WI38 (cell line): ENCODE measurements at regions not wholly inside any gene's neighbourhood (a gene's known extent, or its start where the extent isn't known, plus 50 kb on each side); places are given as distances from the start of the nearest gene placed in this dataset.

Experiments used
- H3K4me3 ChIP-seq: 2 replicates; pipeline ENCODE4 v1.5.1; 2011; ENCODE audit warnings: low read depth, mild to moderate bottlenecking, control low read depth, low read length
- TF ChIP-seq, protein P1 (sequence below): IDR thresholded peaks from 2 replicates; pipeline ENCODE4 v1.5.1; 2012; ENCODE audit warnings: low read depth, mild to moderate bottlenecking, control low read depth, low read length

DNA sequence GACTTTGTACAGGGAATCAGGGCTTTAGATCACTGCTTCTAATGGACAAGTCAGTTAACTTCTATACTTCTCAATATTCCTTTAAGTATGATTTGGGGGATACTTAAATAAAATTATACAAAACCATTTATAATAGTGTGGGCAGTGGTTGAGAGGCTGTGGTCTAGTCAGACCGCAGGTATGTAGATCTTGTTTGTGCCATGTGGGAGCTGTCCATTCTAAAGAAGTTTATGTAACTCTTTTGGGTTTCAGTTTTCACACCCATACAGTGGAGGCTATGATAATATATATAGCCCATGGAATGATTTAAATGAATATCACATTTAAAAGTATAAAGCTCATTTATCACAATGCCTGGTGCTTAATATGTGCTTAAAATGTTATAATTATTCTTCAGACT lies 654.3 kb upstream of the KIF2B start:
- no peak overlapping the region for H3K4me3 ChIP-seq
- TF ChIP-seq, protein P1, sequence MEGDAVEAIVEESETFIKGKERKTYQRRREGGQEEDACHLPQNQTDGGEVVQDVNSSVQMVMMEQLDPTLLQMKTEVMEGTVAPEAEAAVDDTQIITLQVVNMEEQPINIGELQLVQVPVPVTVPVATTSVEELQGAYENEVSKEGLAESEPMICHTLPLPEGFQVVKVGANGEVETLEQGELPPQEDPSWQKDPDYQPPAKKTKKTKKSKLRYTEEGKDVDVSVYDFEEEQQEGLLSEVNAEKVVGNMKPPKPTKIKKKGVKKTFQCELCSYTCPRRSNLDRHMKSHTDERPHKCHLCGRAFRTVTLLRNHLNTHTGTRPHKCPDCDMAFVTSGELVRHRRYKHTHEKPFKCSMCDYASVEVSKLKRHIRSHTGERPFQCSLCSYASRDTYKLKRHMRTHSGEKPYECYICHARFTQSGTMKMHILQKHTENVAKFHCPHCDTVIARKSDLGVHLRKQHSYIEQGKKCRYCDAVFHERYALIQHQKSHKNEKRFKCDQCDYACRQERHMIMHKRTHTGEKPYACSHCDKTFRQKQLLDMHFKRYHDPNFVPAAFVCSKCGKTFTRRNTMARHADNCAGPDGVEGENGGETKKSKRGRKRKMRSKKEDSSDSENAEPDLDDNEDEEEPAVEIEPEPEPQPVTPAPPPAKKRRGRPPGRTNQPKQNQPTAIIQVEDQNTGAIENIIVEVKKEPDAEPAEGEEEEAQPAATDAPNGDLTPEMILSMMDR: no peak

GRCh38 chr17:53166731-53167130 lies 656.0 kb upstream of the KIF2B start:
- no peak overlapping the region for H3K4me3 ChIP-seq
- TF ChIP-seq, protein P1: no peak

DNA sequence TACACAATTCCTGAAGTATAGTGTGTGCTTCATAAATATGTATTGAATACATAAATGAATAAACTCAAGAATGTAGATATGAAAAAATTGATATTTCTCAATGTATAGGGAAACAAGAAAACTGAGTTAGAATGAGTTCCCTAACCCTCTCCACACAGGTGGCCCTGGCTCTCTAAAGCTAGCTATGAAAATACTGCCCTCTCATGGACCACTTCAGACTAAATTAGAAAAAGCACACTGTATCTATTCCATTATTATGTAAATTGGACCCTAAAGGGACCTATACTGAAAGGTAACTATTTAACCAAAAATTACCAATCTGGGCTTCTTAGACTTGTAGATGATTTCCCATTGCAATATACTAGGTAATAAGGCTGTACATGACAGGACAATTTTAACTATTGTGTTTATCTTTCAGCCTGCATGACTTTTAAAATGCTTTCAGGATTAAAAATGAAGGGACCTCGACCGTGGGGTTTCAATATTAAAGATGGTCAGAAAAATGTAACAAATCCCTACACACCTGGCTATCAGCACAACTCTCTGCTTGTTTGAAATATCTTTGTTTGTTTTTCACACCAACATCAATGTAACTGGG lies 672.5 kb upstream of the KIF2B start:
- TF ChIP-seq, protein P1: no peak

DNA sequence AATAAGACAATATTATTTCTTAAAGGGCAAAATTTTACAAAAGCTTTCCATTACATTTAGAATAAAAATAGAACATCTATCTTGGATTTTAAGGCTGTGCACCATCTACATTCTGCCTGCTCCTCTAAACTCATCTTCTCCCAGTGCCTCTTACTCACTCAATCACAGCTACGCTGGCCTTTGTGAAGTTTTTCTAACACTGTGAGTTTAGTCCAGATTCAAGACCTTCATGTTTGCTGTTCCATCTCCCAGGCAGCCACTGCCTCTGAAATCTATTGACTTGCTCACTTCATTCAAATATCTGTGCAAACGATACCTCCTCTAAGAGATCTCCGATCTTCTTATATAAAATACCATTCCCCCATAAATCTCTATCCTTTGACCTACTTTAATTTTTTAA lies 673.4 kb upstream of the KIF2B start:
- TF ChIP-seq, protein P1: no peak
- H3K4me3 ChIP-seq: no peak overlapping the region

More for the DNA sequence above, 672.5 kb upstream of the KIF2B start:
- H3K4me3 ChIP-seq: no peak overlapping the region

DNA sequence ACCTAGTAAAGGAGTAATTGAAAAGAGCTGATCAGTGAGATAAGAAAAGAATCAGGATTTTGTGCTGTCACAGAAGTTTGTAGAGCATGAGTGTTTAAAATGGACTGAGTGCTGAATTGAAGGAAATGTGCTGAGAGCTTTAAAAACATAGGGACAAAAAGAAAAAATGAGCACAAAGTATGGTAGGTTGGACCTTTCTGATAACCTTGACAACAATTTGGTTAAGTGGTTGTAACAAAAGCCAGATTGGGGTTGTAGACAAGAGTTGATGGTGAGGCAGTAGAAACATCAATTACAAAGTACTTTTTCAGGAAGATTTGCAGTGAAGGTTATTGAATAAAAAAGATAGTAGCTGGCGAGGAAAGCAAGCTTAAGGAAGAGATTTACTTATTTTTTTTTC lies 674.7 kb upstream of the KIF2B start:
- TF ChIP-seq, protein P1: no peak
- no peak overlapping the region for H3K4me3 ChIP-seq

GRCh38 chr17:53142890-53143289 lies 679.8 kb upstream of the KIF2B start:
- TF ChIP-seq, protein P1: no peak

DNA sequence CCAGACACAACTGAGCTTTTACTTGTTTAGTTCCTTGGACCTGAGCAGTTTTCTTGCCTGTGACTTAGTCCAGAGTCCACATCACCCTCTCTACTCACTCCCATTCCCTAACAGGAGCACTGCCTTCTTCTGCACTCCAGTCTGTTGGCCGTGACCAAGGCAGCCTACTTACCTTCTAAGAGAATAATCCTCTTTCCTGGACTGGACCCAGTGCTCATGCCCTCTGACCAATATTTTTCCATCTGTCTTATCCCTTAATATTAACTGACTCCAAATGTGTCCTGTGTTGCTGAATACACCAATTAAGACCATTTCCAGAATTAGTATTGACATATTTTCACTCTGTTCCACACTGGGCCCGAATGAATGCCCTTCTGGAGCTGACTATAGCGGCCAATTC lies 681.0 kb upstream of the KIF2B start:
- no peak overlapping the region for H3K4me3 ChIP-seq
- TF ChIP-seq, protein P1: no peak

More at GRCh38 chr17:53142890-53143289, 679.8 kb upstream of the KIF2B start:
- no peak overlapping the region for H3K4me3 ChIP-seq
